ENCODE measurements at regions not wholly inside any gene's neighbourhood (a gene's known extent, or its start where the extent isn't known, plus 50 kb on each side); places are given as distances from the start of the nearest gene placed in this dataset.

DNA sequence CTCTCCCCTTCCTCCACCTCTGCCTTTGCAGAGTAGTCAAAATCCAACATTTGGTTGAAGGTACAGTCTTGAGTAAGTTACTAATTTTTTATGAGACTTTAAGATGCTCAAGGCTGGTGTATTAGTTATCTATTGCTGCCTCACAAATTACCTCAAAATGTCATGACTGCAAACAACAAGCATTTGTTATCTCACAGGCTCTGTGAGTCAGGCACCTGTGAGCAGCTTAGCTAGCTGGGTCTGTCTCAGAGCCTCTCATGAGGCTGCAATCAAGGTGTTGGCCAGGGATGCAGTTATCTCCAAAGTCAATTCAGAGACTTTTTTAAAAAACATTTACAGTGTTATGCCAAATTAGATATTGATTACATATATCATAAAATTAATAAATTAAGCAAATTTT is 371.3 kb upstream of the RGMB start:
- TF ChIP-seq, protein P1, sequence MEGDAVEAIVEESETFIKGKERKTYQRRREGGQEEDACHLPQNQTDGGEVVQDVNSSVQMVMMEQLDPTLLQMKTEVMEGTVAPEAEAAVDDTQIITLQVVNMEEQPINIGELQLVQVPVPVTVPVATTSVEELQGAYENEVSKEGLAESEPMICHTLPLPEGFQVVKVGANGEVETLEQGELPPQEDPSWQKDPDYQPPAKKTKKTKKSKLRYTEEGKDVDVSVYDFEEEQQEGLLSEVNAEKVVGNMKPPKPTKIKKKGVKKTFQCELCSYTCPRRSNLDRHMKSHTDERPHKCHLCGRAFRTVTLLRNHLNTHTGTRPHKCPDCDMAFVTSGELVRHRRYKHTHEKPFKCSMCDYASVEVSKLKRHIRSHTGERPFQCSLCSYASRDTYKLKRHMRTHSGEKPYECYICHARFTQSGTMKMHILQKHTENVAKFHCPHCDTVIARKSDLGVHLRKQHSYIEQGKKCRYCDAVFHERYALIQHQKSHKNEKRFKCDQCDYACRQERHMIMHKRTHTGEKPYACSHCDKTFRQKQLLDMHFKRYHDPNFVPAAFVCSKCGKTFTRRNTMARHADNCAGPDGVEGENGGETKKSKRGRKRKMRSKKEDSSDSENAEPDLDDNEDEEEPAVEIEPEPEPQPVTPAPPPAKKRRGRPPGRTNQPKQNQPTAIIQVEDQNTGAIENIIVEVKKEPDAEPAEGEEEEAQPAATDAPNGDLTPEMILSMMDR (IDR thresholded peaks at IDR 0.05): no peak
- TF ChIP-seq POLR2A (IDR thresholded peaks at IDR 0.05) (no peak), POLR2AphosphoS5 (IDR thresholded peaks at IDR 0.05; ENCODE audit: insufficient read depth in 1 of 2, low read depth in 1 of 2) (no peak)
